ENCODE measurements at regions not wholly inside any gene's neighbourhood (a gene's known extent, or its start where the extent isn't known, plus 50 kb on each side); places are given as distances from the start of the nearest gene placed in this dataset.

GRCh38 chr6:92820601-92821000 lies 598.8 kb downstream of the EPHA7 start:
- Histone ChIP-seq H3K27ac (no peak overlapping the region), H3K4me3 (no peak overlapping the region), H3K36me3 (ENCODE audit: insufficient read depth in 1 of 2, low read depth in 1 of 2) (no peaks in the 10 kb centered on the region), H3K4me1 (no peaks in the 10 kb centered on the region), H3K9me3 (no peaks in the 10 kb centered on the region), H3K27me3 (ENCODE audit: insufficient read depth in 3 of 3, low read length in 2 of 3) (no peaks in the 10 kb centered on the region)
- 51 to 66% (median 57%) methylated on average over 6 of the region's 6 CpGs for WGBS, 3 donors
- intact Hi-C loops (cut with DNase I) = no loop called here
- no peak for ATAC-seq
- TF ChIP-seq CTCF (IDR thresholded peaks at IDR 0.05) = no peak
- no peak for DNase-seq

- ATAC-seq (no peak), DNase-seq (no peak)
- WGBS, 3 donors = 4 to 12% (median 12%) methylated on average over 3 of the region's 3 CpGs
- no peak overlapping the region for H3K4me3 ChIP-seq
- H3K27me3 ChIP-seq (ENCODE audit: insufficient read depth in 3 of 3, low read length in 2 of 3) = no peaks in the 10 kb centered on the region
- H3K9me3 ChIP-seq = no peaks in the 10 kb centered on the region
- no peak for TF ChIP-seq CTCF (IDR thresholded peaks at IDR 0.05)
- intact Hi-C loops (cut with DNase I) = no loop called here
- no peaks in the 10 kb centered on the region for H3K4me1 ChIP-seq
- no peaks in the 10 kb centered on the region for H3K36me3 ChIP-seq (ENCODE audit: insufficient read depth in 1 of 2, low read depth in 1 of 2)
- H3K27ac ChIP-seq = no peak overlapping the region
Measured at GRCh38 chr6:92810913-92811312, 608.4 kb downstream of the EPHA7 start.

DNA sequence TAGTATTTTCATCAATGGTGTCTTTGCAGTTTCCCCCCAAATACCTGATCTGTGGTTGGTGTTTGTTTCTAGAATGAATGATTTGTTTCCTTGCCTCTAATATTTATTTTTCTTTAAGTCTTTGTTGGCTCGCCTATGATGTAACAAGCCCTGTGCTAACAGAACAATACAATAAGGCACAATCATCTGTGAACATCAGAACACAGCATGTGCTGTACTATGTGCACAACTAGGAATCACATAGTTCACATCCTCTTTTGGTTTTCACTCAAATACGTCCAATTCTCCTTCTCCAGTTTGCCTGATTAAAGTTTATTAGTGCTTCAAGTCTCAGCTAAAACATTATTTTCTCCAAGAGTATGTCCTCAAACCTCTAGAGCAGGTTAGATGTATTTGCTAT lies 613.1 kb downstream of the EPHA7 start:
- no peaks in the 10 kb centered on the region for H3K36me3 ChIP-seq (ENCODE audit: insufficient read depth in 1 of 2, low read depth in 1 of 2)
- no peak overlapping the region for H3K4me3 ChIP-seq
- H3K9me3 ChIP-seq = no peaks in the 10 kb centered on the region
- intact Hi-C loops (cut with DNase I) = no loop called here
- DNase-seq = no peak
- no peaks in the 10 kb centered on the region for H3K27me3 ChIP-seq (ENCODE audit: insufficient read depth in 3 of 3, low read length in 2 of 3)
- H3K27ac ChIP-seq = no peak overlapping the region
- ATAC-seq = no peak
- TF ChIP-seq CTCF (IDR thresholded peaks at IDR 0.05) = no peak
- no peaks in the 10 kb centered on the region for H3K4me1 ChIP-seq
- 56 to 77% (median 64%) methylated on average over 2 of the region's 2 CpGs for WGBS, 3 donors

- Histone ChIP-seq H3K27ac (no peak overlapping the region), H3K4me1 (no peaks in the 10 kb centered on the region), H3K4me3 (no peak overlapping the region), H3K9me3 (no peaks in the 10 kb centered on the region), H3K27me3 (ENCODE audit: insufficient read depth in 3 of 3, low read length in 2 of 3) (no peaks in the 10 kb centered on the region), H3K36me3 (ENCODE audit: insufficient read depth in 1 of 2, low read depth in 1 of 2) (no peaks in the 10 kb centered on the region)
- ATAC-seq (no peak), DNase-seq (no peak)
- 89 to 100% (median 91%) methylated on average over 1 of the region's 1 CpG for WGBS, 3 donors
- intact Hi-C loops (cut with DNase I) = no loop called here
- TF ChIP-seq CTCF (IDR thresholded peaks at IDR 0.05) = no peak
Measured at GRCh38 chr6:92791403-92791802, 628.0 kb downstream of the EPHA7 start.

- no peaks in the 10 kb centered on the region for H3K4me1 ChIP-seq
- no peak overlapping the region for H3K4me3 ChIP-seq
- no peaks in the 10 kb centered on the region for H3K27me3 ChIP-seq (ENCODE audit: insufficient read depth in 3 of 3, low read length in 2 of 3)
- DNase-seq (no peak), ATAC-seq (no peak)
- H3K27ac ChIP-seq = no peak overlapping the region
- H3K36me3 ChIP-seq (ENCODE audit: insufficient read depth in 1 of 2, low read depth in 1 of 2) = no peaks in the 10 kb centered on the region
- no peak for TF ChIP-seq CTCF (IDR thresholded peaks at IDR 0.05)
- H3K9me3 ChIP-seq = no peaks in the 10 kb centered on the region
- WGBS, 3 donors = 69 to 76% (median 69%) methylated on average over 3 of the region's 3 CpGs
- intact Hi-C loops (cut with DNase I) = no loop called here
Measured at GRCh38 chr6:92790381-92790780, 629.0 kb downstream of the EPHA7 start.
